ENCODE measurements at regions not wholly inside any gene's neighbourhood (a gene's known extent, or its start where the extent isn't known, plus 50 kb on each side); places are given as distances from the start of the nearest gene placed in this dataset.

GRCh38 chr21:35703704-35704103 is 356.6 kb downstream of the SETD4 start:
- in situ Hi-C loops (cut with HindIII; ENCODE audit: low pct_unique_long_range_greater_than_20kb, low sequenced_read_pairs) (no loop called here), intact Hi-C loops (cut with micrococcal nuclease; ENCODE audit: unreplicated experiment) (no loop called here)
- H3K36me3 ChIP-seq (ENCODE audit: control insufficient read depth, insufficient read depth, low read length) = no peaks in the 10 kb centered on the region
- ChIA-PET CTCF (no interaction called here), POLR2A (no interaction called here)
- TF ChIP-seq REST (IDR thresholded peaks at IDR 0.05; ENCODE audit: insufficient read depth in 1 of 2, low read depth in 2 of 2, low read length in 1 of 2) (no peak), TCF7L2 (IDR thresholded peaks at IDR 0.05; ENCODE audit: low read depth, low read length) (no peak), POLR2AphosphoS5 (IDR thresholded peaks at IDR 0.05; ENCODE audit: low read depth, low read length) (no peak), CTCF (IDR thresholded peaks at IDR 0.05) (no peak), SIN3A (IDR thresholded peaks at IDR 0.05; ENCODE audit: borderline replicate concordance, insufficient read depth, low read depth, low read length) (no peak)
- no TSS peak for BruUV-seq (replicated peaks)
- peaks cover 1% of the 10 kb centered on the region; the same call in 1 of the 2 replicates for H3K27me3 ChIP-seq (ENCODE audit: control insufficient read depth, insufficient read depth, low read length)
- no peak overlapping the region for H3K4me3 ChIP-seq (ENCODE audit: low read depth in 2 of 2, low read length in 2 of 2)
- no peak overlapping the region for H3K27ac ChIP-seq (ENCODE audit: low read length)
- no peaks in the 10 kb centered on the region for H3K9me3 ChIP-seq (ENCODE audit: control insufficient read depth, insufficient read depth, low read depth, low read length)
- H3K4me1 ChIP-seq (ENCODE audit: control insufficient read depth, insufficient read depth, low read length) = no peaks in the 10 kb centered on the region
- DNase-seq (ENCODE audit: low read depth, low spot score) (no peak), ATAC-seq (no peak)

DNA sequence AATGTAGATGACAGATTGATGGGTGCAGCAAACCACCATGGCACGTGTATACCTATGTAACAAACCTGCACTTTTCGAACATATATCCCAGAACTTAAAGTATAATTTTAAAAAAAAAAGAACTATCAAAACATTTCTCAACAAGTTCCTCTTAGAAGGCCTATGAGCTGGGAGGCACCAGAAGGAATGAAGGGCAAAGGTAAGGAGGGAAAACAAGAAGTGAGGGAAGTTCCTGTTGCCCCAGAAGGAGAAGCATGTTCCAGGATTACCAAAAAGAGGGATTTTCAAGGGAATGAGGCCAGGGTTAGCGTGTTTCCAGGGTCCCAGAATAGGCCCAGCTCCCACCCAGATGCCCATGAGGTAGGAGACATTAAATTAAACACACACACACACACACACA is 361.0 kb downstream of the SETD4 start:
- Histone ChIP-seq H3K4me3 (ENCODE audit: low read depth in 2 of 2, low read length in 2 of 2) (no peak overlapping the region), H3K27me3 (ENCODE audit: control insufficient read depth, insufficient read depth, low read length) (no peaks in the 10 kb centered on the region), H3K36me3 (ENCODE audit: control insufficient read depth, insufficient read depth, low read length) (no peaks in the 10 kb centered on the region), H3K27ac (ENCODE audit: low read length) (no peak overlapping the region), H3K9me3 (ENCODE audit: control insufficient read depth, insufficient read depth, low read depth, low read length) (no peaks in the 10 kb centered on the region), H3K4me1 (ENCODE audit: control insufficient read depth, insufficient read depth, low read length) (no peaks in the 10 kb centered on the region)
- POLR2A ChIA-PET = no interaction called here
- DNase-seq (ENCODE audit: low read depth, low spot score) (no peak), ATAC-seq (no peak)
- intact Hi-C loops (cut with micrococcal nuclease; ENCODE audit: unreplicated experiment) (no loop called here), in situ Hi-C loops (cut with HindIII; ENCODE audit: low pct_unique_long_range_greater_than_20kb, low sequenced_read_pairs) (no loop called here)
- CTCF ChIA-PET = no interaction called here
- no TSS peak for BruUV-seq (replicated peaks)
- no peak for TF ChIP-seq REST (IDR thresholded peaks at IDR 0.05; ENCODE audit: insufficient read depth in 1 of 2, low read depth in 2 of 2, low read length in 1 of 2)
- no peak for TF ChIP-seq POLR2AphosphoS5 (IDR thresholded peaks at IDR 0.05; ENCODE audit: low read depth, low read length)
- no peak for TF ChIP-seq SIN3A (IDR thresholded peaks at IDR 0.05; ENCODE audit: borderline replicate concordance, insufficient read depth, low read depth, low read length)
- TF ChIP-seq TCF7L2 (IDR thresholded peaks at IDR 0.05; ENCODE audit: low read depth, low read length) = no peak
